CD4-positive, alpha-beta T cell (primary cell): ENCODE measurements at regions not wholly inside any gene's neighbourhood (a gene's known extent, or its start where the extent isn't known, plus 50 kb on each side); places are given as distances from the start of the nearest gene placed in this dataset.
"Not testable (repeated sequence)": the region's sequence is repeated elsewhere in the genome, so short reads cannot be mapped to it uniquely, and the experiment has no call there.

Source experiments
- ATAC-seq: fragments of 200-7000 bp; cut with Tn5 transposase; one replicate; pipeline ENCODE4 v1.10.0; 2022; ENCODE audit warnings: mild to moderate bottlenecking; ENCODE audit not compliant: poor library complexity
- CTCF ChIA-PET: fragments of 350-600 bp; sonication (Branson Sonifier 250); formaldehyde crosslinking; loops from one replicate; lab custom pipeline; 2021; ENCODE audit warnings: antibody characterized with exemption, inconsistent platforms; lab: Charles Lee
- POLR2A ChIA-PET: fragments of 350-600 bp; sonication (Branson Sonifier 250); formaldehyde crosslinking; loops from one replicate; lab custom pipeline; 2021; ENCODE audit warnings: antibody characterized with exemption, inconsistent platforms; lab: Charles Lee
- DNase-seq, 14 experiments: peaks; one replicate each; pipeline ENCODE4 v3.0.0-alpha.2; 2013 to 2020; ENCODE audit warnings: mixed read lengths in 2 of 14
- H3K27ac ChIP-seq, 2 donors: one replicate each; pipeline versions ENCODE4 v1.5.1 to v1.7.0; 2013; ENCODE audit warnings: low read length in 2 of 2, low read depth in 1 of 2, mild to moderate bottlenecking in 1 of 2
- H3K27me3 ChIP-seq, 2 experiments: 1 replicate in 1 of 2; 2 replicates in 1 of 2; pipeline versions ENCODE4 v1.6.1 to v1.7.0; 2013; ENCODE audit warnings: low read length in 2 of 2, control low read depth in 1 of 2, mild to moderate bottlenecking in 1 of 2, moderate library complexity in 1 of 2; ENCODE audit not compliant: insufficient read depth in 2 of 2, control insufficient read depth in 1 of 2
- H3K36me3 ChIP-seq: one replicate; pipeline ENCODE4 v1.6.1; 2013; ENCODE audit warnings: low read length, control low read depth; ENCODE audit not compliant: insufficient read depth
- H3K4me1 ChIP-seq: one replicate; pipeline ENCODE4 v1.6.1; 2013; ENCODE audit warnings: low read length, control low read depth; ENCODE audit not compliant: insufficient read depth
- H3K4me3 ChIP-seq: one replicate; pipeline ENCODE4 v1.5.1; 2013; ENCODE audit warnings: mild to moderate bottlenecking, low read length, moderate library complexity
- H3K9me3 ChIP-seq, 2 experiments: 1 replicate in 1 of 2; 2 replicates in 1 of 2; pipeline versions ENCODE4 v1.6.1 to v1.7.0; 2013; ENCODE audit warnings: low read length in 2 of 2, mild to moderate bottlenecking in 2 of 2, control low read depth in 1 of 2, moderate library complexity in 1 of 2; ENCODE audit not compliant: control insufficient read depth in 1 of 2, insufficient read depth in 1 of 2
- H3K27ac Mint-ChIP-seq: one replicate; pipeline ENCODE4 v1.8.0; 2020; ENCODE audit warnings: mixed read lengths
- H3K27me3 Mint-ChIP-seq: one replicate; pipeline ENCODE4 v1.8.0; 2021; ENCODE audit warnings: mixed read lengths
- H3K36me3 Mint-ChIP-seq: one replicate; pipeline ENCODE4 v1.8.0; 2021; ENCODE audit warnings: low read depth, mixed read lengths
- H3K4me1 Mint-ChIP-seq: one replicate; pipeline ENCODE4 v1.8.0; 2021; ENCODE audit warnings: low read depth, mixed read lengths
- H3K4me3 Mint-ChIP-seq: one replicate; pipeline ENCODE4 v1.8.0; 2020; ENCODE audit warnings: mild to moderate bottlenecking, mixed read lengths
- H3K9me3 Mint-ChIP-seq: one replicate; pipeline ENCODE4 v1.8.0; 2020; ENCODE audit warnings: mixed read lengths
- CTCF ChIP-seq: fragments of 200-600 bp; IDR thresholded peaks from one replicate; pipeline ENCODE4 v1.8.0; 2022; ENCODE audit warnings: antibody characterized with exemption, mild to moderate bottlenecking
- intact Hi-C, 2 experiments: fragments of 100-400 bp; cut with DNase I in 1 of 2; cut with micrococcal nuclease in 1 of 2; formaldehyde crosslinking; loops; one replicate each; pipeline versions ENCODE4 v1.15.1 to v1.9.0; 2023 to 2025; cut with DNase I, micrococcal nuclease

GRCh38 chr20:53668992-53669391, 75.4 kb upstream of the ZNF217 start:
- Histone ChIP-seq H3K4me3 (no peak overlapping the region), H3K4me1 (no peaks in the 10 kb centered on the region), H3K27me3 (no peaks in the 10 kb centered on the region), H3K9me3 (no peaks in the 10 kb centered on the region), H3K27ac (no peak overlapping the region), H3K36me3 (no peaks in the 10 kb centered on the region)
- CTCF ChIA-PET, result interaction anchor here (0.9 kb wide), 1 partner anchor 8 kb away, joined by 3 read pairs; no protein-coding TSS in a partner anchor
- Mint-ChIP-seq H3K9me3 (no peaks in the 10 kb centered on the region), H3K36me3 (no peaks in the 10 kb centered on the region), H3K4me1 (peaks cover 10% of the 10 kb centered on the region), H3K27me3 (no peaks in the 10 kb centered on the region), H3K4me3 (no peak overlapping the region), H3K27ac (no peak overlapping the region)
- ATAC-seq (no peak), DNase-seq (no peak)
- intact Hi-C loops, result no loop called here
- no peak for TF ChIP-seq CTCF
- POLR2A ChIA-PET, result interaction anchor here (0.7 kb wide), 1 partner anchor 8 kb away, joined by 3 read pairs; no protein-coding TSS in a partner anchor

- Histone ChIP-seq H3K27ac (no peak overlapping the region), H3K4me1 (peaks cover 15% of the 10 kb centered on the region), H3K36me3 (no peaks in the 10 kb centered on the region), H3K4me3 (no peak overlapping the region), H3K9me3 (no peaks in the 10 kb centered on the region), H3K27me3 (no peaks in the 10 kb centered on the region)
- Mint-ChIP-seq H3K27ac (no peak overlapping the region), H3K36me3 (no peaks in the 10 kb centered on the region), H3K9me3 (no peaks in the 10 kb centered on the region), H3K4me1 (peaks cover 29% of the 10 kb centered on the region), H3K27me3 (no peaks in the 10 kb centered on the region), H3K4me3 (no peak overlapping the region)
- TF ChIP-seq CTCF, result no peak
- CTCF ChIA-PET, result interaction anchor here (1.6 kb wide), 1 partner anchor 249 kb away, joined by 3 read pairs; no protein-coding TSS in a partner anchor
- DNase-seq (no peak), ATAC-seq (no peak)
- intact Hi-C loops, result no loop called here
- POLR2A ChIA-PET, result no interaction called here
Observed at GRCh38 chr20:53666144-53666543, 72.5 kb upstream of the ZNF217 start.

DNA sequence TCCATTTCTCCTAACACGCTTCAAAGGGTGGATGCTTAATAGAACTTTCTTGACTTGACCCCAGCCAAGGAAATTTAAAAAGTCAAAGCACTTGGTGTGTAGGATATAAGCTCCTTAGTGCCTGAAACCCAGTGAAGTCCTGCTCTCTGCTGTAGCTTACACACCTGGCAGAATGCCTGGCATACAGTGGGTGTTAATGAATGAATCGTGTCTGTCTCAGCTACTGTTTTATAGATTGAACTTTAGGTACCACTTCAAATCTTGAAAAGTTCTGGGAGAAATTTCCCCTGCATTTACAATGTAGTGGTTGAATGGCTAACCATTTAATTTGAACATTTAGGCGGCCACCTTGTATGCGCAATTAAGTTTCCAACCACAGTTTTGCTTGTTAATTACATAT, 70.5 kb upstream of the ZNF217 start:
- Histone ChIP-seq H3K27ac (no peak overlapping the region), H3K9me3 (no peaks in the 10 kb centered on the region), H3K27me3 (no peaks in the 10 kb centered on the region), H3K4me1 (peaks cover 29% of the 10 kb centered on the region), H3K36me3 (no peaks in the 10 kb centered on the region), H3K4me3 (no peak overlapping the region)
- no peak for DNase-seq
- Mint-ChIP-seq H3K27ac (peak overlapping the region; percentile 48), H3K4me1 (peaks cover 47% of the 10 kb centered on the region), H3K9me3 (no peaks in the 10 kb centered on the region), H3K27me3 (no peaks in the 10 kb centered on the region), H3K4me3 (no peak overlapping the region), H3K36me3 (no peaks in the 10 kb centered on the region)
- no peak for ATAC-seq
- ChIA-PET CTCF (no interaction called here), POLR2A (interaction anchor here (1.6 kb wide), 1 partner anchor 54 kb away, joined by 4 read pairs; no protein-coding TSS in a partner anchor)
- no peak for TF ChIP-seq CTCF
- intact Hi-C loops, result loop anchor here in 1 of 2 experiments (5.0 kb wide), 3 partner anchors 43 to 253 kb away; no protein-coding TSS in a partner anchor

- intact Hi-C loops, result loop anchor here in 1 of 2 experiments (5.0 kb wide), 3 partner anchors 44 to 254 kb away; no protein-coding TSS in a partner anchor
- H3K27me3 ChIP-seq, H3K4me3 ChIP-seq, CTCF ChIA-PET, H3K27ac ChIP-seq, H3K4me3 Mint-ChIP-seq, H3K9me3 ChIP-seq, H3K36me3 Mint-ChIP-seq, ATAC-seq, H3K9me3 Mint-ChIP-seq, H3K27me3 Mint-ChIP-seq, H3K36me3 ChIP-seq, DNase-seq: not testable (repeated sequence)
- POLR2A ChIA-PET, result interaction anchor here (1.6 kb wide), 1 partner anchor 54 kb away, joined by 4 read pairs; no protein-coding TSS in a partner anchor
- Mint-ChIP-seq H3K4me1 (peaks cover 49% of the 10 kb centered on the region), H3K27ac (peak overlapping the region; percentile 55)
- H3K4me1 ChIP-seq, result peaks cover 29% of the 10 kb centered on the region
Observed at GRCh38 chr20:53663521-53663920, 69.9 kb upstream of the ZNF217 start.
